Panc1 (cell line): ENCODE measurements at regions not wholly inside any gene's neighbourhood (a gene's known extent, or its start where the extent isn't known, plus 50 kb on each side); places are given as distances from the start of the nearest gene placed in this dataset.

Experiments used
- TCF7L2 ChIP-seq: IDR thresholded peaks from 2 replicates; pipeline ENCODE4 v1.6.1; 2011; ENCODE audit warnings: mild to moderate bottlenecking, low read depth, low read length, inconsistent platforms
- TF ChIP-seq, protein P1 (sequence below): fragments of 450-650 bp; IDR thresholded peaks from 2 replicates; pipeline ENCODE4 v1.5.1; 2017; ENCODE audit warnings: mild to moderate bottlenecking

DNA sequence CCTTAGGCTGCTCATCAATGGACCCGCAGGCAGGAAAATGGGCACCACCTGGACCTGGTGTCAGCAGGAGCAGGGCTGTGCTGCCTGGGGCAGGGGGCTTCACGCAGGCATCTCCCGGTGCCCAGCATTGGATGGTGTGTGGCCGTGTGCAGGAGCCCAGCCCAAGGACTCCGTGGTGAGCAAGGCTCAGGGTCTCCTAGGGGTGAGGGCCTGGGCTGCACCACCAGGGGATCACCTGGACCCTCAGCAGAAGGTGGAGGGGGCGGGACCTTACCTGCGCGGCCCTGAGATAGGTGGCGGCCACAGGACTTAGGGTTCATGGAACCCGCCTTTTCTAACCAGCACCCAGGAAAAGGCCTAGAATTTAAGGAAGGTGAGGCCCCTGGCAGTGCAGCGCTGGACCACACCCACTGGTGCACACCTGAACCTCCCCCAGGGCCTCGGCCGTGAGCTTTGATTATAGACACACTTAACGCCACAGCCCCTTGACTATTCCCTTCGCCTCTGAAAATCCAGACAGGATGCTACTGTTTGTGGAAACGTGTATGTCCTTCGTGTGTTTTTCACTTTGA is 89.0 kb downstream of the TMEM18 start:
- TF ChIP-seq, protein P1, sequence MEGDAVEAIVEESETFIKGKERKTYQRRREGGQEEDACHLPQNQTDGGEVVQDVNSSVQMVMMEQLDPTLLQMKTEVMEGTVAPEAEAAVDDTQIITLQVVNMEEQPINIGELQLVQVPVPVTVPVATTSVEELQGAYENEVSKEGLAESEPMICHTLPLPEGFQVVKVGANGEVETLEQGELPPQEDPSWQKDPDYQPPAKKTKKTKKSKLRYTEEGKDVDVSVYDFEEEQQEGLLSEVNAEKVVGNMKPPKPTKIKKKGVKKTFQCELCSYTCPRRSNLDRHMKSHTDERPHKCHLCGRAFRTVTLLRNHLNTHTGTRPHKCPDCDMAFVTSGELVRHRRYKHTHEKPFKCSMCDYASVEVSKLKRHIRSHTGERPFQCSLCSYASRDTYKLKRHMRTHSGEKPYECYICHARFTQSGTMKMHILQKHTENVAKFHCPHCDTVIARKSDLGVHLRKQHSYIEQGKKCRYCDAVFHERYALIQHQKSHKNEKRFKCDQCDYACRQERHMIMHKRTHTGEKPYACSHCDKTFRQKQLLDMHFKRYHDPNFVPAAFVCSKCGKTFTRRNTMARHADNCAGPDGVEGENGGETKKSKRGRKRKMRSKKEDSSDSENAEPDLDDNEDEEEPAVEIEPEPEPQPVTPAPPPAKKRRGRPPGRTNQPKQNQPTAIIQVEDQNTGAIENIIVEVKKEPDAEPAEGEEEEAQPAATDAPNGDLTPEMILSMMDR, result no peak
- no peak for TF ChIP-seq TCF7L2
